ENCODE measurements at regions not wholly inside any gene's neighbourhood (a gene's known extent, or its start where the extent isn't known, plus 50 kb on each side); places are given as distances from the start of the nearest gene placed in this dataset.

DNA sequence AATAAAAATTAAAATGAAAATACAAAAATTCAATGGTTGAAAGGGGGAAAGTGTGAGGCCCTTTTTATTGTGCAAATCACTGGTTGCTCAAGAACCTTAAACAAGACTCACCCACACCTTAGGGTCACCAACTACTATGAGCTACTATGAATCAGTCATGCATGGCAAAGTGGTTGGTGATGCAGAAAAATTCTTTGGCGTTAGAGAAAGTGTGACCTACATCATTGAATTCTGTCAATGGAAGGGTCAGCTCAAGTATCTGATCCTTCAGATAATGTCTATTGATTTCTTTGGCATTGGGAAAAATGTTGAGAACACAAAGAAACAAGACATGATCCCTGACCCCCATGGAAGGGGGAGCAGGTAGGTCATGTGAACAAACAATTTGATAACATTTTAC is 149.7 kb upstream of the ADCY2 start:
- Mint-ChIP-seq H3K9me3 (ENCODE audit: insufficient read depth) (no peaks in the 10 kb centered on the region), H3K27me3 (no peaks in the 10 kb centered on the region), H3K27ac (no peak overlapping the region), H3K4me3 (no peak overlapping the region), H3K4me1 (no peaks in the 10 kb centered on the region)
- DNase-seq: no peak
- no peaks in the 10 kb centered on the region for H4K20me1 ChIP-seq (ENCODE audit: control insufficient read depth, insufficient read depth, low read length, poor library complexity, severe bottlenecking)
- H3K4me3 ChIP-seq (ENCODE audit: control extremely low read depth in 1 of 5, extremely low read depth in 1 of 5, insufficient read depth in 1 of 5, low read depth in 2 of 5, low read length in 4 of 5): no peak overlapping the region
- ChIA-PET CTCF (no interaction called here), POLR2A (no interaction called here)
- H2AFZ ChIP-seq (ENCODE audit: insufficient read depth, low read depth, low read length, poor library complexity, severe bottlenecking): no peak overlapping the region
- TF ChIP-seq EZH2 (IDR thresholded peaks at IDR 0.05; ENCODE audit: borderline replicate concordance, insufficient read depth, low read depth, low read length, poor library complexity, severe bottlenecking) (no peak), CTCF (IDR thresholded peaks at IDR 0.05) (no peak)
- H3K4me2 ChIP-seq (replicated peaks; ENCODE audit: low read depth, low read length, poor library complexity, severe bottlenecking): no peak overlapping the region
- no peak overlapping the region for H3K9ac ChIP-seq (ENCODE audit: low read length)
- H3K4me1 ChIP-seq (ENCODE audit: control insufficient read depth in 2 of 2, insufficient read depth in 2 of 2, low read length in 2 of 2): no peaks in the 10 kb centered on the region
- no peaks in the 10 kb centered on the region for H3K27me3 ChIP-seq (replicated peaks in 1 of 4; ENCODE audit: control extremely low read depth in 1 of 4, control insufficient read depth in 3 of 4, insufficient read depth in 4 of 4, low read length in 3 of 4)
- H3K9me3 ChIP-seq (ENCODE audit: control extremely low read depth in 1 of 3, control insufficient read depth in 2 of 3, insufficient read depth in 1 of 3, low read length in 2 of 3): no peaks in the 10 kb centered on the region
- intact Hi-C loops (cut with micrococcal nuclease): no loop called here
- H3K36me3 ChIP-seq (replicated peaks in 1 of 2; ENCODE audit: control extremely low read depth in 1 of 2, control insufficient read depth in 1 of 2, extremely low read depth in 1 of 2, insufficient read depth in 2 of 2, low read length in 1 of 2): no peaks in the 10 kb centered on the region
- no peaks in the 10 kb centered on the region for H3K79me2 ChIP-seq (ENCODE audit: control insufficient read depth, insufficient read depth, low read length)
- 89% methylated on average over 1 of the region's 1 CpG for WGBS (ENCODE audit: insufficient coverage)
- H3K27ac ChIP-seq (ENCODE audit: low read length in 2 of 2): no peak overlapping the region
- ATAC-seq (ENCODE audit: low read depth): no peak

DNA sequence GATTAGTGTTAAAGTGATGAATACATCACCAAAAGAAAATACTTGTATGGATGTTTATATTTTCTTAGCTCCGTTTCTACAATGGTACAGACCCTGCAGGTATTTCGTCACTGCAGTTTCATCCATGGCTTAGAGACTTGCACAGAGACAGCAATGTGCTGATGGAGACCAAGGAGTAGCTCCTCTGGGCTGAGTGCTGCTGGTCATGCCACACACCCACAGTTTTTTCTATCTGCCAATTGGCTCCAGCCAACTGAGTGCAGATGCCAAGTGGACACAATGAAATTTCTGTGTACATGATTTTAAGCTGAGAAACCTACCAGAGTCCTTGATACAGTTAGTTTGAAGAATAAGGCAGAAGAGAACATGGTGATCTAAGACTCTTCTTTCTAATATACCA is 145.9 kb upstream of the ADCY2 start:
- ChIA-PET POLR2A (no interaction called here), CTCF (no interaction called here)
- no peak overlapping the region for H3K27ac ChIP-seq (ENCODE audit: low read length in 2 of 2)
- no peak overlapping the region for H3K4me3 ChIP-seq (ENCODE audit: control extremely low read depth in 1 of 5, extremely low read depth in 1 of 5, insufficient read depth in 1 of 5, low read depth in 2 of 5, low read length in 4 of 5)
- no peaks in the 10 kb centered on the region for H3K27me3 ChIP-seq (replicated peaks in 1 of 4; ENCODE audit: control extremely low read depth in 1 of 4, control insufficient read depth in 3 of 4, insufficient read depth in 4 of 4, low read length in 3 of 4)
- no peak overlapping the region for H3K27ac Mint-ChIP-seq
- H3K9me3 ChIP-seq (ENCODE audit: control extremely low read depth in 1 of 3, control insufficient read depth in 2 of 3, insufficient read depth in 1 of 3, low read length in 2 of 3): no peaks in the 10 kb centered on the region
- no peaks in the 10 kb centered on the region for H3K79me2 ChIP-seq (ENCODE audit: control insufficient read depth, insufficient read depth, low read length)
- no peak overlapping the region for H2AFZ ChIP-seq (ENCODE audit: insufficient read depth, low read depth, low read length, poor library complexity, severe bottlenecking)
- H3K36me3 ChIP-seq (replicated peaks in 1 of 2; ENCODE audit: control extremely low read depth in 1 of 2, control insufficient read depth in 1 of 2, extremely low read depth in 1 of 2, insufficient read depth in 2 of 2, low read length in 1 of 2): no peaks in the 10 kb centered on the region
- intact Hi-C loops (cut with micrococcal nuclease): no loop called here
- no peaks in the 10 kb centered on the region for H3K4me1 Mint-ChIP-seq
- ATAC-seq (ENCODE audit: low read depth) (no peak), DNase-seq (no peak)
- H3K9ac ChIP-seq (ENCODE audit: low read length): no peak overlapping the region
- H3K4me3 Mint-ChIP-seq: no peak overlapping the region
- no peak for TF ChIP-seq CTCF (IDR thresholded peaks at IDR 0.05)
- TF ChIP-seq EZH2 (IDR thresholded peaks at IDR 0.05; ENCODE audit: borderline replicate concordance, insufficient read depth, low read depth, low read length, poor library complexity, severe bottlenecking): no peak
- 100% methylated on average over 1 of the region's 2 CpGs for WGBS (ENCODE audit: insufficient coverage)
- no peak overlapping the region for H3K4me2 ChIP-seq (replicated peaks; ENCODE audit: low read depth, low read length, poor library complexity, severe bottlenecking)
- no peaks in the 10 kb centered on the region for H3K27me3 Mint-ChIP-seq
- H3K9me3 Mint-ChIP-seq (ENCODE audit: insufficient read depth): no peaks in the 10 kb centered on the region
- H4K20me1 ChIP-seq (ENCODE audit: control insufficient read depth, insufficient read depth, low read length, poor library complexity, severe bottlenecking): no peaks in the 10 kb centered on the region
- H3K4me1 ChIP-seq (ENCODE audit: control insufficient read depth in 2 of 2, insufficient read depth in 2 of 2, low read length in 2 of 2): no peaks in the 10 kb centered on the region
